ENCODE measurements at regions not wholly inside any gene's neighbourhood (a gene's known extent, or its start where the extent isn't known, plus 50 kb on each side); places are given as distances from the start of the nearest gene placed in this dataset.

- no peak overlapping the region for H3K27ac ChIP-seq
- intact Hi-C loops (cut with DNase I), result no loop called here
- peaks cover 0 to 17% (median 10%) of the 10 kb centered on the region in 4 donors for H3K4me1 ChIP-seq
- DNase-seq, result no peak
- H3K9me3 ChIP-seq, result no peaks in the 10 kb centered on the region
- no peak for TF ChIP-seq POLR2A (IDR thresholded peaks at IDR 0.05)
- TF ChIP-seq EP300 (IDR thresholded peaks at IDR 0.05), result no peak
- no peak for TF ChIP-seq POLR2AphosphoS5 (IDR thresholded peaks at IDR 0.05)
- no peak for TF ChIP-seq CTCF (IDR thresholded peaks at IDR 0.05)
- no peak overlapping the region for H3K4me3 ChIP-seq
- no peaks in the 10 kb centered on the region for H3K36me3 ChIP-seq
- WGBS, 2 donors, result 80 to 88% methylated on average over 2 of the region's 2 CpGs
- no peaks in the 10 kb centered on the region for H3K27me3 ChIP-seq
Measured at GRCh38 chr4:71283642-71284257, 55.1 kb upstream of the SLC4A4 start.

GRCh38 chr4:71287305-71287704, 51.5 kb upstream of the SLC4A4 start:
- WGBS, 2 donors, result 65 to 68% methylated on average over 2 of the region's 2 CpGs
- Histone ChIP-seq H3K27me3 (no peaks in the 10 kb centered on the region), H3K4me3 (no peak overlapping the region), H3K4me1 (peaks cover 0 to 17% (median 10%) of the 10 kb centered on the region in 4 donors), H3K27ac (no peak overlapping the region), H3K36me3 (no peaks in the 10 kb centered on the region), H3K9me3 (no peaks in the 10 kb centered on the region)
- intact Hi-C loops (cut with DNase I), result no loop called here
- no peak for TF ChIP-seq POLR2A (IDR thresholded peaks at IDR 0.05)
- no peak for TF ChIP-seq POLR2AphosphoS5 (IDR thresholded peaks at IDR 0.05)
- no peak for TF ChIP-seq EP300 (IDR thresholded peaks at IDR 0.05)
- no peak for TF ChIP-seq CTCF (IDR thresholded peaks at IDR 0.05)
- no peak for DNase-seq

GRCh38 chr4:71288875-71289274, 49.9 kb upstream of the SLC4A4 start:
- intact Hi-C loops (cut with DNase I), result no loop called here
- H3K9me3 ChIP-seq, result no peaks in the 10 kb centered on the region
- no peak for DNase-seq

More at GRCh38 chr4:71288875-71289274, 49.9 kb upstream of the SLC4A4 start:
- H3K4me3 ChIP-seq, result no peak overlapping the region
- no peak overlapping the region for H3K27ac ChIP-seq
- peaks cover 0 to 17% (median 10%) of the 10 kb centered on the region in 4 donors for H3K4me1 ChIP-seq
- H3K36me3 ChIP-seq, result no peaks in the 10 kb centered on the region
- no peak for TF ChIP-seq EP300 (IDR thresholded peaks at IDR 0.05)
- TF ChIP-seq POLR2A (IDR thresholded peaks at IDR 0.05), result no peak
- no peak for TF ChIP-seq CTCF (IDR thresholded peaks at IDR 0.05)
- no peak for TF ChIP-seq POLR2AphosphoS5 (IDR thresholded peaks at IDR 0.05)
- no peaks in the 10 kb centered on the region for H3K27me3 ChIP-seq
